ENCODE measurements at regions not wholly inside any gene's neighbourhood (a gene's known extent, or its start where the extent isn't known, plus 50 kb on each side); places are given as distances from the start of the nearest gene placed in this dataset.

GRCh38 chr16:76984196-76984595 is 206.8 kb upstream of the MON1B start:
- DNase-seq (ENCODE audit: low read depth in 1 of 2, low spot score in 1 of 2) (no peak), FAIRE-seq (no peak), ATAC-seq (no peak)
- no peak overlapping the region for H3K4me3 ChIP-seq
- H3K4me2 ChIP-seq, result no peak overlapping the region
- no peak overlapping the region for H3K27ac ChIP-seq
- ChIA-PET POLR2A (no interaction called here), CTCF (interaction anchor here (0.7 to 1.2 kb wide), 2 partner anchors 15 to 1070 kb away, joined by 3 to 5 read pairs; no protein-coding TSS in a partner anchor)
- no peaks in the 10 kb centered on the region for H3K4me1 ChIP-seq
- no peaks in the 10 kb centered on the region for H3K9me3 ChIP-seq
- WGBS (ENCODE audit: missing lambda C conversion rate), result 64% methylated on average over 3 of the region's 3 CpGs
- TF ChIP-seq FOXS1 (CRISPR knock-in tag; IDR thresholded peaks at IDR 0.05) (no peak), ELK1 (IDR thresholded peaks at IDR 0.05; ENCODE audit: low read depth, low read length) (no peak), GATA3 (IDR thresholded peaks at IDR 0.05; ENCODE audit: borderline replicate concordance) (no peak), ESRRA (IDR thresholded peaks at IDR 0.05; ENCODE audit: borderline replicate concordance, low read length) (no peak), FOSL2 (IDR thresholded peaks at IDR 0.05) (no peak), FOSL2 (CRISPR knock-in tag; IDR thresholded peaks at IDR 0.05) (no peak), EHMT2 (IDR thresholded peaks at IDR 0.05; ENCODE audit: low read depth) (no peak), E2F6 (IDR thresholded peaks at IDR 0.05; ENCODE audit: borderline replicate concordance, low read depth) (no peak), TP53 (CRISPR knock-in tag; IDR thresholded peaks at IDR 0.05) (no peak), EHF (CRISPR knock-in tag; IDR thresholded peaks at IDR 0.05) (no peak), JUNB (IDR thresholded peaks at IDR 0.05) (no peak), MAZ (IDR thresholded peaks at IDR 0.05; ENCODE audit: borderline replicate concordance, low read depth, low read length) (no peak), SREBF2 (IDR thresholded peaks at IDR 0.05) (no peak), FOSB (CRISPR knock-in tag; IDR thresholded peaks at IDR 0.05) (no peak), MAFK (IDR thresholded peaks at IDR 0.05; ENCODE audit: partially characterized antibody) (no peak), NPAS2 (CRISPR knock-in tag; IDR thresholded peaks at IDR 0.05; ENCODE audit: borderline replicate concordance) (no peak)

GRCh38 chr16:76985392-76986045 is 205.5 kb upstream of the MON1B start:
- no peaks in the 10 kb centered on the region for H3K4me1 ChIP-seq
- H3K9me3 ChIP-seq, result no peaks in the 10 kb centered on the region
- TF ChIP-seq NR3C1 (IDR thresholded peaks at IDR 0.05), result no peak
- TF ChIP-seq CHD2 (IDR thresholded peaks at IDR 0.05; ENCODE audit: low read length, partially characterized antibody), result no peak
- peak; percentile 6 for TF ChIP-seq MAFK (IDR thresholded peaks at IDR 0.05; ENCODE audit: partially characterized antibody)
- WGBS (ENCODE audit: missing lambda C conversion rate), result 11% methylated on average over 4 of the region's 4 CpGs
- no peak for DNase-seq (ENCODE audit: low read depth in 1 of 2, low spot score in 1 of 2)
- H3K4me3 ChIP-seq, result no peak overlapping the region
- CTCF ChIA-PET, result interaction anchor here (0.6 to 1.2 kb wide), 2 partner anchors 14 to 793 kb away, joined by 3 to 5 read pairs; no protein-coding TSS in a partner anchor
- no peak overlapping the region for H3K4me2 ChIP-seq
- no peak for ATAC-seq
- no peak overlapping the region for H3K27ac ChIP-seq
- no peak for FAIRE-seq
- POLR2A ChIA-PET, result no interaction called here

- TF ChIP-seq NFE2L2 (conservative IDR thresholded peaks at IDR 0.05; ENCODE audit: low read length) (no peak), RNF2 (IDR thresholded peaks at IDR 0.05; ENCODE audit: borderline replicate concordance, low read depth) (no peak), GATA3 (IDR thresholded peaks at IDR 0.05; ENCODE audit: borderline replicate concordance) (no peak), RARB (CRISPR knock-in tag; IDR thresholded peaks at IDR 0.05) (no peak), EHF (CRISPR knock-in tag; IDR thresholded peaks at IDR 0.05) (no peak), TP53 (CRISPR knock-in tag; IDR thresholded peaks at IDR 0.05) (no peak), USF2 (IDR thresholded peaks at IDR 0.05) (no peak), CTCF (IDR thresholded peaks at IDR 0.05) (no peak), FOXS1 (CRISPR knock-in tag; IDR thresholded peaks at IDR 0.05) (no peak), KDM1A (IDR thresholded peaks at IDR 0.05; ENCODE audit: low read depth) (no peak), POLR2A (IDR thresholded peaks at IDR 0.05; ENCODE audit: low read length) (no peak)
- H3K4me3 ChIP-seq, result no peak overlapping the region
- 88% methylated on average over 2 of the region's 2 CpGs for WGBS (ENCODE audit: missing lambda C conversion rate)
Observed at GRCh38 chr16:76988526-76988925, 202.5 kb upstream of the MON1B start.

More at GRCh38 chr16:76988526-76988925, 202.5 kb upstream of the MON1B start:
- ChIA-PET CTCF (interaction anchor here (0.7 kb wide), 1 partner anchor 48 kb away, joined by 3 read pairs; no protein-coding TSS in a partner anchor), POLR2A (no interaction called here)
- no peaks in the 10 kb centered on the region for H3K9me3 ChIP-seq
- ATAC-seq (no peak), DNase-seq (ENCODE audit: low read depth in 1 of 2, low spot score in 1 of 2) (no peak), FAIRE-seq (no peak)
- no peak overlapping the region for H3K4me2 ChIP-seq
- H3K4me1 ChIP-seq, result no peaks in the 10 kb centered on the region
- H3K27ac ChIP-seq, result no peak overlapping the region

Measured in A549 (cell line).